Activated CD4-positive, alpha-beta T cell treated with anti-CD3 and anti-CD28 coated beads, Interleukin-2, amount 10 ng/mL, durations not matched to agents 24 days and 14 days (primary cell): ENCODE measurements at regions not wholly inside any gene's neighbourhood (a gene's known extent, or its start where the extent isn't known, plus 50 kb on each side); places are given as distances from the start of the nearest gene placed in this dataset.

ENCODE experiments used
- DNase-seq: peaks from one replicate; pipeline ENCODE4 v3.0.0; 2022
- H3K27ac Mint-ChIP-seq: one replicate; pipeline ENCODE4 v1.8.0; 2022; ENCODE audit warnings: mild to moderate bottlenecking, mixed read lengths
- H3K27me3 Mint-ChIP-seq: one replicate; pipeline ENCODE4 v1.8.0; 2022; ENCODE audit warnings: mixed read lengths
- H3K36me3 Mint-ChIP-seq: one replicate; pipeline ENCODE4 v1.8.0; 2022; ENCODE audit warnings: low read depth, mild to moderate bottlenecking, mixed read lengths
- H3K4me1 Mint-ChIP-seq: one replicate; pipeline ENCODE4 v1.8.0; 2021; ENCODE audit warnings: mixed read lengths
- H3K4me3 Mint-ChIP-seq: one replicate; pipeline ENCODE4 v1.8.0; 2022; ENCODE audit warnings: mild to moderate bottlenecking, moderate library complexity, mixed read lengths
- H3K9me3 Mint-ChIP-seq: one replicate; pipeline ENCODE4 v1.8.0; 2021; ENCODE audit warnings: mixed read lengths
- intact Hi-C: fragments of 100-400 bp; cut with micrococcal nuclease; formaldehyde crosslinking; loops from one replicate; pipeline ENCODE4 v1.15.1; 2023

- H3K9me3 Mint-ChIP-seq: no peaks in the 10 kb centered on the region
- no peak overlapping the region for H3K27ac Mint-ChIP-seq
- H3K4me3 Mint-ChIP-seq: no peak overlapping the region
- no peak for DNase-seq
- no peaks in the 10 kb centered on the region for H3K36me3 Mint-ChIP-seq
- H3K4me1 Mint-ChIP-seq: no peaks in the 10 kb centered on the region
- intact Hi-C loops: no loop called here
- no peaks in the 10 kb centered on the region for H3K27me3 Mint-ChIP-seq
Observed at GRCh38 chr2:19226871-19227270, 131.6 kb downstream of the OSR1 start.

GRCh38 chr2:19226386-19226785 is 132.0 kb downstream of the OSR1 start:
- intact Hi-C loops: no loop called here
- Mint-ChIP-seq H3K36me3 (no peaks in the 10 kb centered on the region), H3K4me1 (no peaks in the 10 kb centered on the region)

GRCh38 chr2:19225931-19226330 is 132.5 kb downstream of the OSR1 start:
- intact Hi-C loops: no loop called here

More at GRCh38 chr2:19226386-19226785, 132.0 kb downstream of the OSR1 start:
- Mint-ChIP-seq H3K9me3 (no peaks in the 10 kb centered on the region), H3K27me3 (no peaks in the 10 kb centered on the region), H3K4me3 (no peak overlapping the region), H3K27ac (no peak overlapping the region)
- DNase-seq: no peak

GRCh38 chr2:19225126-19225525 is 133.3 kb downstream of the OSR1 start:
- Mint-ChIP-seq H3K4me3 (no peak overlapping the region), H3K9me3 (no peaks in the 10 kb centered on the region), H3K27ac (no peak overlapping the region), H3K36me3 (no peaks in the 10 kb centered on the region), H3K4me1 (no peaks in the 10 kb centered on the region), H3K27me3 (no peaks in the 10 kb centered on the region)
- intact Hi-C loops: no loop called here
- DNase-seq: no peak

More at GRCh38 chr2:19225931-19226330, 132.5 kb downstream of the OSR1 start:
- no peaks in the 10 kb centered on the region for H3K9me3 Mint-ChIP-seq
- H3K27me3 Mint-ChIP-seq: no peaks in the 10 kb centered on the region
- no peaks in the 10 kb centered on the region for H3K36me3 Mint-ChIP-seq
- no peak overlapping the region for H3K27ac Mint-ChIP-seq
- no peak overlapping the region for H3K4me3 Mint-ChIP-seq
- no peak for DNase-seq
- no peaks in the 10 kb centered on the region for H3K4me1 Mint-ChIP-seq

GRCh38 chr2:19224486-19224885 is 133.9 kb downstream of the OSR1 start:
- Mint-ChIP-seq H3K4me1 (no peaks in the 10 kb centered on the region), H3K27me3 (no peaks in the 10 kb centered on the region), H3K9me3 (no peaks in the 10 kb centered on the region), H3K27ac (no peak overlapping the region), H3K4me3 (no peak overlapping the region), H3K36me3 (no peaks in the 10 kb centered on the region)
- DNase-seq: no peak
- intact Hi-C loops: no loop called here

GRCh38 chr2:19224011-19224410 is 134.4 kb downstream of the OSR1 start:
- intact Hi-C loops: no loop called here
- Mint-ChIP-seq H3K36me3 (no peaks in the 10 kb centered on the region), H3K4me1 (no peaks in the 10 kb centered on the region), H3K4me3 (no peak overlapping the region), H3K27ac (no peak overlapping the region), H3K9me3 (no peaks in the 10 kb centered on the region), H3K27me3 (no peaks in the 10 kb centered on the region)
- DNase-seq: no peak

GRCh38 chr2:19219060-19219459 is 139.4 kb downstream of the OSR1 start:
- H3K4me1 Mint-ChIP-seq: no peaks in the 10 kb centered on the region
- no peaks in the 10 kb centered on the region for H3K27me3 Mint-ChIP-seq
- intact Hi-C loops: no loop called here
- no peaks in the 10 kb centered on the region for H3K9me3 Mint-ChIP-seq
- H3K36me3 Mint-ChIP-seq: no peaks in the 10 kb centered on the region
- no peak overlapping the region for H3K27ac Mint-ChIP-seq
- H3K4me3 Mint-ChIP-seq: no peak overlapping the region
- no peak for DNase-seq

GRCh38 chr2:19218166-19218565 is 140.3 kb downstream of the OSR1 start:
- H3K4me3 Mint-ChIP-seq: no peak overlapping the region
- no peaks in the 10 kb centered on the region for H3K27me3 Mint-ChIP-seq
- H3K4me1 Mint-ChIP-seq: no peaks in the 10 kb centered on the region
- no peak for DNase-seq
- no peaks in the 10 kb centered on the region for H3K9me3 Mint-ChIP-seq
- no peaks in the 10 kb centered on the region for H3K36me3 Mint-ChIP-seq
- intact Hi-C loops: no loop called here
- H3K27ac Mint-ChIP-seq: no peak overlapping the region

- intact Hi-C loops: no loop called here
Observed at GRCh38 chr2:19216676-19217602, 141.5 kb downstream of the OSR1 start.

GRCh38 chr2:19216238-19216637 is 142.2 kb downstream of the OSR1 start:
- H3K36me3 Mint-ChIP-seq: no peaks in the 10 kb centered on the region
- intact Hi-C loops: no loop called here
- no peak overlapping the region for H3K27ac Mint-ChIP-seq
- DNase-seq: no peak
- H3K9me3 Mint-ChIP-seq: no peaks in the 10 kb centered on the region
- no peaks in the 10 kb centered on the region for H3K27me3 Mint-ChIP-seq
- H3K4me3 Mint-ChIP-seq: no peak overlapping the region
- no peaks in the 10 kb centered on the region for H3K4me1 Mint-ChIP-seq

More at GRCh38 chr2:19216676-19217602, 141.5 kb downstream of the OSR1 start:
- H3K27me3 Mint-ChIP-seq: no peaks in the 10 kb centered on the region
- H3K9me3 Mint-ChIP-seq: no peaks in the 10 kb centered on the region
- H3K4me3 Mint-ChIP-seq: no peak overlapping the region
- no peak overlapping the region for H3K27ac Mint-ChIP-seq
- DNase-seq: no peak
- no peaks in the 10 kb centered on the region for H3K4me1 Mint-ChIP-seq
- no peaks in the 10 kb centered on the region for H3K36me3 Mint-ChIP-seq

- Mint-ChIP-seq H3K36me3 (no peaks in the 10 kb centered on the region), H3K27ac (no peak overlapping the region), H3K4me1 (no peaks in the 10 kb centered on the region), H3K27me3 (no peaks in the 10 kb centered on the region), H3K9me3 (no peaks in the 10 kb centered on the region), H3K4me3 (no peak overlapping the region)
- no peak for DNase-seq
- intact Hi-C loops: no loop called here
Observed at GRCh38 chr2:19214682-19215391, 143.6 kb downstream of the OSR1 start.

GRCh38 chr2:19209575-19210341 is 148.7 kb downstream of the OSR1 start:
- intact Hi-C loops: no loop called here
- no peaks in the 10 kb centered on the region for H3K27me3 Mint-ChIP-seq
- H3K9me3 Mint-ChIP-seq: no peaks in the 10 kb centered on the region
- H3K4me1 Mint-ChIP-seq: no peaks in the 10 kb centered on the region
- no peak overlapping the region for H3K27ac Mint-ChIP-seq
- H3K36me3 Mint-ChIP-seq: no peaks in the 10 kb centered on the region
- DNase-seq: no peak
- no peak overlapping the region for H3K4me3 Mint-ChIP-seq

GRCh38 chr2:19208479-19209199 is 149.8 kb downstream of the OSR1 start:
- Mint-ChIP-seq H3K27me3 (no peaks in the 10 kb centered on the region), H3K4me1 (no peaks in the 10 kb centered on the region), H3K27ac (no peak overlapping the region), H3K36me3 (no peaks in the 10 kb centered on the region), H3K9me3 (no peaks in the 10 kb centered on the region), H3K4me3 (no peak overlapping the region)
- intact Hi-C loops: no loop called here
- no peak for DNase-seq
